ENCODE measurements at regions not wholly inside any gene's neighbourhood (a gene's known extent, or its start where the extent isn't known, plus 50 kb on each side); places are given as distances from the start of the nearest gene placed in this dataset.

GRCh38 chr20:50310673-50311051 is 120.0 kb downstream of the CEBPB start:
- Histone ChIP-seq H3K4me3 (ENCODE audit: control insufficient read depth in 2 of 3, extremely low read depth in 1 of 3, insufficient read depth in 2 of 3, low read depth in 1 of 3, low read length in 3 of 3) (no peak overlapping the region), H3K9ac (ENCODE audit: control insufficient read depth, extremely low read depth, insufficient read depth, low read length) (no peak overlapping the region), H3K9me1 (ENCODE audit: control insufficient read depth, extremely low read depth, insufficient read depth, low read length) (no peaks in the 10 kb centered on the region), H3K79me2 (ENCODE audit: control insufficient read depth, insufficient read depth, low read length) (no peaks in the 10 kb centered on the region), H2AFZ (ENCODE audit: control insufficient read depth, low read length) (no peak overlapping the region), H3K9me3 (ENCODE audit: control insufficient read depth, low read depth, low read length) (no peaks in the 10 kb centered on the region), H4K20me1 (ENCODE audit: control insufficient read depth, extremely low read depth, insufficient read depth, low read length) (no peaks in the 10 kb centered on the region), H3K36me3 (ENCODE audit: control insufficient read depth in 2 of 2, extremely low read depth in 1 of 2, insufficient read depth in 2 of 2, low read length in 2 of 2) (no peaks in the 10 kb centered on the region), H3K27ac (ENCODE audit: control insufficient read depth, insufficient read depth, low read length) (no peak overlapping the region), H3K27me3 (ENCODE audit: control insufficient read depth, extremely low read depth, insufficient read depth, low read length) (no peaks in the 10 kb centered on the region), H3K4me1 (ENCODE audit: control insufficient read depth, extremely low read depth, insufficient read depth, low read length) (peaks cover 25% of the 10 kb centered on the region), H3K4me2 (ENCODE audit: control insufficient read depth, extremely low read depth, insufficient read depth, low read depth, low read length) (no peak overlapping the region)
- FAIRE-seq, result no peak
- dilution Hi-C loops (cut with MboI; ENCODE audit: extremely low pct_ligation_motif_present, low sequenced_read_pairs), result no loop called here
- TF ChIP-seq EZH2 (IDR thresholded peaks at IDR 0.05; ENCODE audit: low read length) (no peak), CTCF (optimal IDR thresholded peaks at IDR 0.05 in 1 of 3, IDR thresholded peaks at IDR 0.05 in 1 of 3, conservative IDR thresholded peaks at IDR 0.05 in 1 of 3; ENCODE audit: extremely low read depth in 1 of 3, insufficient read depth in 2 of 3, low read length in 3 of 3) (no peak)
- DNase-seq (ENCODE audit: low read depth, low spot score), result no peak

GRCh38 chr20:50311308-50312001 is 120.8 kb downstream of the CEBPB start:
- Histone ChIP-seq H3K27ac (ENCODE audit: control insufficient read depth, insufficient read depth, low read length) (no peak overlapping the region), H3K9ac (ENCODE audit: control insufficient read depth, extremely low read depth, insufficient read depth, low read length) (no peak overlapping the region), H3K9me1 (ENCODE audit: control insufficient read depth, extremely low read depth, insufficient read depth, low read length) (no peaks in the 10 kb centered on the region), H3K36me3 (ENCODE audit: control insufficient read depth in 2 of 2, extremely low read depth in 1 of 2, insufficient read depth in 2 of 2, low read length in 2 of 2) (no peaks in the 10 kb centered on the region), H3K79me2 (ENCODE audit: control insufficient read depth, insufficient read depth, low read length) (no peaks in the 10 kb centered on the region), H3K9me3 (ENCODE audit: control insufficient read depth, low read depth, low read length) (no peaks in the 10 kb centered on the region), H3K4me1 (ENCODE audit: control insufficient read depth, extremely low read depth, insufficient read depth, low read length) (peaks cover 22% of the 10 kb centered on the region), H3K4me3 (ENCODE audit: control insufficient read depth in 2 of 3, extremely low read depth in 1 of 3, insufficient read depth in 2 of 3, low read depth in 1 of 3, low read length in 3 of 3) (no peak overlapping the region), H3K4me2 (ENCODE audit: control insufficient read depth, extremely low read depth, insufficient read depth, low read depth, low read length) (no peak overlapping the region), H2AFZ (ENCODE audit: control insufficient read depth, low read length) (no peak overlapping the region), H3K27me3 (ENCODE audit: control insufficient read depth, extremely low read depth, insufficient read depth, low read length) (no peaks in the 10 kb centered on the region), H4K20me1 (ENCODE audit: control insufficient read depth, extremely low read depth, insufficient read depth, low read length) (no peaks in the 10 kb centered on the region)
- DNase-seq (ENCODE audit: low read depth, low spot score), result no peak
- FAIRE-seq, result no peak
- dilution Hi-C loops (cut with MboI; ENCODE audit: extremely low pct_ligation_motif_present, low sequenced_read_pairs), result no loop called here
- TF ChIP-seq CTCF (optimal IDR thresholded peaks at IDR 0.05 in 1 of 3, IDR thresholded peaks at IDR 0.05 in 1 of 3, conservative IDR thresholded peaks at IDR 0.05 in 1 of 3; ENCODE audit: extremely low read depth in 1 of 3, insufficient read depth in 2 of 3, low read length in 3 of 3) (no peak), EZH2 (IDR thresholded peaks at IDR 0.05; ENCODE audit: low read length) (no peak)

All from keratinocyte (primary cell).